GM23338 (cell line): ENCODE measurements at regions not wholly inside any gene's neighbourhood (a gene's known extent, or its start where the extent isn't known, plus 50 kb on each side); places are given as distances from the start of the nearest gene placed in this dataset.

Experiments used
- ATAC-seq: fragments of 200-7000 bp; cut with Tn5 transposase; 3 replicates; pipeline ENCODE4 v1.9.1; 2020
- DNase-seq: peaks from one replicate; pipeline ENCODE4 v3.0.0-alpha.2; 2015; ENCODE audit warnings: low spot score
- H2AFZ ChIP-seq: fragments of 200-600 bp; sonication (generic); 2 replicates; pipeline ENCODE4 v1.8.0; 2016; ENCODE audit warnings: antibody characterized with exemption, mild to moderate bottlenecking, moderate library complexity
- H3F3A ChIP-seq: fragments of 200-600 bp; sonication (generic); replicated peaks from 2 replicates; pipeline ENCODE4 v1.8.0; 2017; ENCODE audit warnings: antibody characterized with exemption, mixed run types, low read depth
- H3K27ac ChIP-seq: fragments of 200-600 bp; sonication (generic); 2 replicates; pipeline ENCODE4 v1.6.1; 2016; ENCODE audit warnings: low read depth
- H3K27me3 ChIP-seq: fragments of 200-600 bp; sonication (generic); 2 replicates; pipeline ENCODE4 v1.8.0; 2016; ENCODE audit warnings: mild to moderate bottlenecking, mixed run types, moderate library complexity; ENCODE audit not compliant: insufficient read depth
- H3K36me3 ChIP-seq: fragments of 200-600 bp; sonication (generic); 2 replicates; pipeline ENCODE4 v1.8.0; 2016; ENCODE audit warnings: mild to moderate bottlenecking; ENCODE audit not compliant: insufficient read depth
- H3K4me1 ChIP-seq: fragments of 200-600 bp; sonication (generic); 2 replicates; pipeline ENCODE4 v1.8.0; 2016; ENCODE audit warnings: mild to moderate bottlenecking, moderate library complexity; ENCODE audit not compliant: insufficient read depth
- H3K4me2 ChIP-seq: fragments of 200-600 bp; sonication (generic); 2 replicates; pipeline ENCODE4 v1.7.1; 2017; ENCODE audit warnings: mixed run types
- H3K4me3 ChIP-seq: fragments of 200-600 bp; sonication (generic); 2 replicates; pipeline ENCODE4 v1.6.1; 2016; ENCODE audit warnings: mixed run types
- H3K79me2 ChIP-seq: fragments of 200-600 bp; sonication (generic); replicated peaks from 2 replicates; pipeline ENCODE4 v1.8.0; 2017; ENCODE audit warnings: mild to moderate bottlenecking; ENCODE audit not compliant: insufficient read depth
- H3K9me2 ChIP-seq: fragments of 200-600 bp; sonication (generic); 2 replicates; pipeline ENCODE4 v1.8.0; 2017; ENCODE audit not compliant: insufficient read depth
- H4K20me1 ChIP-seq: fragments of 200-600 bp; sonication (generic); replicated peaks from 2 replicates; pipeline ENCODE4 v1.8.0; 2017; ENCODE audit warnings: mild to moderate bottlenecking; ENCODE audit not compliant: insufficient read depth
- H3K27ac Mint-ChIP-seq: 2 replicates; pipeline ENCODE4 v1.8.0; 2020; ENCODE audit warnings: inconsistent platforms, mild to moderate bottlenecking, moderate library complexity, mixed read lengths
- H3K27me3 Mint-ChIP-seq: 3 replicates; pipeline ENCODE4 v1.8.0; 2022; ENCODE audit warnings: low read depth, mild to moderate bottlenecking, moderate library complexity, mixed read lengths, inconsistent platforms; ENCODE audit not compliant: insufficient read depth, poor library complexity
- H3K36me3 Mint-ChIP-seq: 3 replicates; pipeline ENCODE4 v1.8.0; 2021; ENCODE audit warnings: low read depth, mild to moderate bottlenecking, inconsistent platforms, moderate library complexity, mixed read lengths
- H3K4me1 Mint-ChIP-seq: 3 replicates; pipeline ENCODE4 v1.8.0; 2020; ENCODE audit warnings: mild to moderate bottlenecking, inconsistent platforms, mixed read lengths
- H3K4me3 Mint-ChIP-seq: 3 replicates; pipeline ENCODE4 v1.8.0; 2021; ENCODE audit warnings: moderate library complexity, mild to moderate bottlenecking, inconsistent platforms, mixed read lengths
- H3K9me3 Mint-ChIP-seq: 3 replicates; pipeline ENCODE4 v1.8.0; 2020; ENCODE audit warnings: moderate library complexity, mild to moderate bottlenecking, inconsistent platforms, mixed read lengths
- CREB1 ChIP-seq: fragments of 250-450 bp; sonication (Bioruptor Pico); IDR thresholded peaks from 2 replicates; pipeline ENCODE4 v1.5.0; 2020; ENCODE audit warnings: low read depth, mild to moderate bottlenecking, moderate library complexity
- CTCF ChIP-seq, 2 experiments: fragments of 200-600 bp in 1 of 2; sonication (generic) in 1 of 2; conservative IDR thresholded peaks; 2 replicates each; pipeline versions ENCODE4 v1.5.1 to v1.6.1; 2016 to 2017; ENCODE audit warnings: antibody characterized with exemption in 2 of 2, low read depth in 2 of 2, mild to moderate bottlenecking in 2 of 2, moderate library complexity in 1 of 2
- EZH2 ChIP-seq: fragments of 200-600 bp; sonication (generic); IDR thresholded peaks from one replicate; pipeline ENCODE4 v1.8.0; 2017; ENCODE audit warnings: antibody characterized with exemption, mild to moderate bottlenecking, low read depth; ENCODE audit not compliant: unreplicated experiment
- EZH2phosphoT487 ChIP-seq: fragments of 200-600 bp; sonication (generic); IDR thresholded peaks from one replicate; pipeline ENCODE4 v1.8.1; 2018; ENCODE audit warnings: antibody characterized with exemption; ENCODE audit not compliant: unreplicated experiment
- NANOG ChIP-seq: IDR thresholded peaks from 2 replicates; pipeline ENCODE4 v1.6.1; 2016; ENCODE audit warnings: antibody characterized with exemption, borderline replicate concordance
- POLR2AphosphoS5 ChIP-seq: IDR thresholded peaks from 2 replicates; pipeline ENCODE4 v1.6.1; 2016; ENCODE audit warnings: antibody characterized with exemption, low read depth
- REST ChIP-seq: IDR thresholded peaks from one replicate; pipeline ENCODE4 v1.6.1; 2018; ENCODE audit warnings: antibody characterized with exemption; ENCODE audit not compliant: unreplicated experiment
- STAT1 ChIP-seq: IDR thresholded peaks from one replicate; pipeline ENCODE4 v1.6.1; 2016; ENCODE audit warnings: antibody characterized with exemption; ENCODE audit not compliant: unreplicated experiment
- ZNF331 ChIP-seq: fragments of 250-450 bp; sonication (Bioruptor Pico); IDR thresholded peaks from 2 replicates; pipeline ENCODE4 v1.5.0; 2020; ENCODE audit warnings: low read depth, mild to moderate bottlenecking, moderate library complexity
- TF ChIP-seq, protein P1 (sequence below): IDR thresholded peaks from 2 replicates; pipeline ENCODE4 v1.6.1; 2016; ENCODE audit warnings: antibody characterized with exemption
- TF ChIP-seq, protein P2 (sequence below): fragments of 250-450 bp; sonication (Bioruptor Pico); IDR thresholded peaks from 2 replicates; pipeline ENCODE4 v1.5.0; 2020; ENCODE audit warnings: mild to moderate bottlenecking, moderate library complexity

GRCh38 chr3:153462545-153462944, 300.5 kb downstream of the RAP2B start:
- Mint-ChIP-seq H3K27ac (no peak overlapping the region), H3K27me3 (no peaks in the 10 kb centered on the region), H3K36me3 (no peaks in the 10 kb centered on the region), H3K4me3 (no peak overlapping the region), H3K4me1 (no peaks in the 10 kb centered on the region), H3K9me3 (no peaks in the 10 kb centered on the region)
- Histone ChIP-seq H3K4me3 (no peak overlapping the region), H3K9me2 (no peaks in the 10 kb centered on the region), H4K20me1 (no peaks in the 10 kb centered on the region), H3K36me3 (no peaks in the 10 kb centered on the region), H2AFZ (no peak overlapping the region), H3K4me1 (no peaks in the 10 kb centered on the region), H3K4me2 (no peak overlapping the region), H3F3A (no peaks in the 10 kb centered on the region), H3K27me3 (no peaks in the 10 kb centered on the region), H3K79me2 (no peaks in the 10 kb centered on the region), H3K27ac (no peak overlapping the region)
- TF ChIP-seq NANOG (no peak), STAT1 (no peak), REST (no peak), CTCF (conservative IDR thresholded peaks at IDR 0.05; ENCODE audit: low read depth in 2 of 2) (no peak), POLR2AphosphoS5 (no peak), EZH2 (no peak), CREB1 (CRISPR knock-in tag) (no peak), ZNF331 (CRISPR knock-in tag) (no peak), EZH2phosphoT487 (no peak)
- TF ChIP-seq, protein P1, sequence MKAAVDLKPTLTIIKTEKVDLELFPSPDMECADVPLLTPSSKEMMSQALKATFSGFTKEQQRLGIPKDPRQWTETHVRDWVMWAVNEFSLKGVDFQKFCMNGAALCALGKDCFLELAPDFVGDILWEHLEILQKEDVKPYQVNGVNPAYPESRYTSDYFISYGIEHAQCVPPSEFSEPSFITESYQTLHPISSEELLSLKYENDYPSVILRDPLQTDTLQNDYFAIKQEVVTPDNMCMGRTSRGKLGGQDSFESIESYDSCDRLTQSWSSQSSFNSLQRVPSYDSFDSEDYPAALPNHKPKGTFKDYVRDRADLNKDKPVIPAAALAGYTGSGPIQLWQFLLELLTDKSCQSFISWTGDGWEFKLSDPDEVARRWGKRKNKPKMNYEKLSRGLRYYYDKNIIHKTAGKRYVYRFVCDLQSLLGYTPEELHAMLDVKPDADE, result no peak
- TF ChIP-seq, protein P2, sequence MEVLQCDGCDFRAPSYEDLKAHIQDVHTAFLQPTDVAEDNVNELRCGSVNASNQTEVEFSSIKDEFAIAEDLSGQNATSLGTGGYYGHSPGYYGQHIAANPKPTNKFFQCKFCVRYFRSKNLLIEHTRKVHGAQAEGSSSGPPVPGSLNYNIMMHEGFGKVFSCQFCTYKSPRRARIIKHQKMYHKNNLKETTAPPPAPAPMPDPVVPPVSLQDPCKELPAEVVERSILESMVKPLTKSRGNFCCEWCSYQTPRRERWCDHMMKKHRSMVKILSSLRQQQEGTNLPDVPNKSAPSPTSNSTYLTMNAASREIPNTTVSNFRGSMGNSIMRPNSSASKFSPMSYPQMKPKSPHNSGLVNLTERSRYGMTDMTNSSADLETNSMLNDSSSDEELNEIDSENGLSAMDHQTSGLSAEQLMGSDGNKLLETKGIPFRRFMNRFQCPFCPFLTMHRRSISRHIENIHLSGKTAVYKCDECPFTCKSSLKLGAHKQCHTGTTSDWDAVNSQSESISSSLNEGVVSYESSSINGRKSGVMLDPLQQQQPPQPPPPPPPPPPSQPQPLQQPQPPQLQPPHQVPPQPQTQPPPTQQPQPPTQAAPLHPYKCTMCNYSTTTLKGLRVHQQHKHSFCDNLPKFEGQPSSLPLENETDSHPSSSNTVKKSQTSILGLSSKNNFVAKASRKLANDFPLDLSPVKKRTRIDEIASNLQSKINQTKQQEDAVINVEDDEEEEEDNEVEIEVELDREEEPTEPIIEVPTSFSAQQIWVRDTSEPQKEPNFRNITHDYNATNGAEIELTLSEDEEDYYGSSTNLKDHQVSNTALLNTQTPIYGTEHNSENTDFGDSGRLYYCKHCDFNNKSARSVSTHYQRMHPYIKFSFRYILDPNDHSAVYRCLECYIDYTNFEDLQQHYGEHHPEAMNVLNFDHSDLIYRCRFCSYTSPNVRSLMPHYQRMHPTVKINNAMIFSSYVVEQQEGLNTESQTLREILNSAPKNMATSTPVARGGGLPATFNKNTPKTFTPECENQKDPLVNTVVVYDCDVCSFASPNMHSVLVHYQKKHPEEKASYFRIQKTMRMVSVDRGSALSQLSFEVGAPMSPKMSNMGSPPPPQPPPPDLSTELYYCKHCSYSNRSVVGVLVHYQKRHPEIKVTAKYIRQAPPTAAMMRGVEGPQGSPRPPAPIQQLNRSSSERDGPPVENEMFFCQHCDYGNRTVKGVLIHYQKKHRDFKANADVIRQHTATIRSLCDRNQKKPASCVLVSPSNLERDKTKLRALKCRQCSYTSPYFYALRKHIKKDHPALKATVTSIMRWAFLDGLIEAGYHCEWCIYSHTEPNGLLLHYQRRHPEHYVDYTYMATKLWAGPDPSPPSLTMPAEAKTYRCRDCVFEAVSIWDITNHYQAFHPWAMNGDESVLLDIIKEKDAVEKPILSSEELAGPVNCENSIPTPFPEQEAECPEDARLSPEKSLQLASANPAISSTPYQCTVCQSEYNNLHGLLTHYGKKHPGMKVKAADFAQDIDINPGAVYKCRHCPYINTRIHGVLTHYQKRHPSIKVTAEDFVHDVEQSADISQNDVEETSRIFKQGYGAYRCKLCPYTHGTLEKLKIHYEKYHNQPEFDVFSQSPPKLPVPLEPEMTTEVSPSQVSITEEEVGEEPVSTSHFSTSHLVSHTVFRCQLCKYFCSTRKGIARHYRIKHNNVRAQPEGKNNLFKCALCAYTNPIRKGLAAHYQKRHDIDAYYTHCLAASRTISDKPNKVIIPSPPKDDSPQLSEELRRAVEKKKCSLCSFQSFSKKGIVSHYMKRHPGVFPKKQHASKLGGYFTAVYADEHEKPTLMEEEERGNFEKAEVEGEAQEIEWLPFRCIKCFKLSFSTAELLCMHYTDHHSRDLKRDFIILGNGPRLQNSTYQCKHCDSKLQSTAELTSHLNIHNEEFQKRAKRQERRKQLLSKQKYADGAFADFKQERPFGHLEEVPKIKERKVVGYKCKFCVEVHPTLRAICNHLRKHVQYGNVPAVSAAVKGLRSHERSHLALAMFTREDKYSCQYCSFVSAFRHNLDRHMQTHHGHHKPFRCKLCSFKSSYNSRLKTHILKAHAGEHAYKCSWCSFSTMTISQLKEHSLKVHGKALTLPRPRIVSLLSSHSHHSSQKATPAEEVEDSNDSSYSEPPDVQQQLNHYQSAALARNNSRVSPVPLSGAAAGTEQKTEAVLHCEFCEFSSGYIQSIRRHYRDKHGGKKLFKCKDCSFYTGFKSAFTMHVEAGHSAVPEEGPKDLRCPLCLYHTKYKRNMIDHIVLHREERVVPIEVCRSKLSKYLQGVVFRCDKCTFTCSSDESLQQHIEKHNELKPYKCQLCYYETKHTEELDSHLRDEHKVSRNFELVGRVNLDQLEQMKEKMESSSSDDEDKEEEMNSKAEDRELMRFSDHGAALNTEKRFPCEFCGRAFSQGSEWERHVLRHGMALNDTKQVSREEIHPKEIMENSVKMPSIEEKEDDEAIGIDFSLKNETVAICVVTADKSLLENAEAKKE, result no peak
- DNase-seq (no peak), ATAC-seq (no peak)
